ENCODE measurements at regions not wholly inside any gene's neighbourhood (a gene's known extent, or its start where the extent isn't known, plus 50 kb on each side); places are given as distances from the start of the nearest gene placed in this dataset.

GRCh38 chr5:31100047-31100575 lies 93.4 kb upstream of the CDH6 start:
- ATAC-seq, result no peak
- TF ChIP-seq OSR1 (CRISPR knock-in tag; IDR thresholded peaks at IDR 0.05) (no peak), ZFP30 (CRISPR knock-in tag; IDR thresholded peaks at IDR 0.05) (no peak), POU6F1 (CRISPR knock-in tag; IDR thresholded peaks at IDR 0.05; ENCODE audit: borderline replicate concordance, low read depth) (no peak), ZC3H10 (CRISPR knock-in tag; IDR thresholded peaks at IDR 0.05) (no peak), ISL1 (CRISPR knock-in tag; IDR thresholded peaks at IDR 0.05) (no peak), ESRRG (CRISPR knock-in tag; IDR thresholded peaks at IDR 0.05) (no peak), CSDC2 (CRISPR knock-in tag; IDR thresholded peaks at IDR 0.05) (no peak), BACH2 (CRISPR knock-in tag; IDR thresholded peaks at IDR 0.05; ENCODE audit: borderline replicate concordance) (no peak), TOX (CRISPR knock-in tag; IDR thresholded peaks at IDR 0.05; ENCODE audit: borderline replicate concordance) (no peak), ARNTL (CRISPR knock-in tag; IDR thresholded peaks at IDR 0.05; ENCODE audit: borderline replicate concordance, low read depth) (no peak), TSHZ2 (CRISPR knock-in tag; IDR thresholded peaks at IDR 0.05) (no peak), PPARA (CRISPR knock-in tag; IDR thresholded peaks at IDR 0.05; ENCODE audit: borderline replicate concordance) (no peak), SNAI2 (CRISPR knock-in tag; IDR thresholded peaks at IDR 0.05) (no peak)

- no peak for ATAC-seq
- TF ChIP-seq TSHZ2 (CRISPR knock-in tag; IDR thresholded peaks at IDR 0.05), result no peak
- TF ChIP-seq, protein P1, sequence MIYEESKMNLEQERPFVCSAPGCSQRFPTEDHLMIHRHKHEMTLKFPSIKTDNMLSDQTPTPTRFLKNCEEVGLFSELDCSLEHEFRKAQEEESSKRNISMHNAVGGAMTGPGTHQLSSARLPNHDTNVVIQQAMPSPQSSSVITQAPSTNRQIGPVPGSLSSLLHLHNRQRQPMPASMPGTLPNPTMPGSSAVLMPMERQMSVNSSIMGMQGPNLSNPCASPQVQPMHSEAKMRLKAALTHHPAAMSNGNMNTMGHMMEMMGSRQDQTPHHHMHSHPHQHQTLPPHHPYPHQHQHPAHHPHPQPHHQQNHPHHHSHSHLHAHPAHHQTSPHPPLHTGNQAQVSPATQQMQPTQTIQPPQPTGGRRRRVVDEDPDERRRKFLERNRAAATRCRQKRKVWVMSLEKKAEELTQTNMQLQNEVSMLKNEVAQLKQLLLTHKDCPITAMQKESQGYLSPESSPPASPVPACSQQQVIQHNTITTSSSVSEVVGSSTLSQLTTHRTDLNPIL (CRISPR knock-in tag; IDR thresholded peaks at IDR 0.05; ENCODE audit: low read depth), result no peak
- no peak for TF ChIP-seq PATZ1 (CRISPR knock-in tag; IDR thresholded peaks at IDR 0.05; ENCODE audit: borderline replicate concordance)
- no peak for TF ChIP-seq ZNF565 (CRISPR knock-in tag; conservative IDR thresholded peaks at IDR 0.05; ENCODE audit: low read depth)
- no peak for TF ChIP-seq ZFP30 (CRISPR knock-in tag; IDR thresholded peaks at IDR 0.05)
Measured at GRCh38 chr5:31098811-31099210, 94.7 kb upstream of the CDH6 start.

DNA sequence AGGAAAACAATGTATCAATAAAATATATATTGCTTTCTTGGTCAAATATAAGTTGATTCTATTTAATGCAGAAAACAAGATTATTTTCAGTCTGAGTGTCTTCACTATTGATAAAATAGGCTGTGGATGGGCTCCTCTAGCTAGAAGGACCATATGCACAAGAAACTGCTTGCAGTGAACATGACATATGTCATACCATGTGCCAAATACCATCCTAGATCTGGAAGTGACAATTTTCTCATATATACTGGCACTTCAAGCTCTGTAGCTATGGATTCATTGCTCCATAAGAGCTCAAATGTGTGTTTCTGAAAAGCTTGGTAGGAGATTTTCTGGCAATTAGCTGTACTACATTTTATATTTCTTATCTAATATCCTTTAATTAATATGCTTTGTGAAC lies 95.6 kb upstream of the CDH6 start:
- no peak for ATAC-seq
- TF ChIP-seq ARNTL (CRISPR knock-in tag; IDR thresholded peaks at IDR 0.05; ENCODE audit: borderline replicate concordance, low read depth), result no peak
- no peak for TF ChIP-seq TOX (CRISPR knock-in tag; IDR thresholded peaks at IDR 0.05; ENCODE audit: borderline replicate concordance)
- TF ChIP-seq ZNF8 (CRISPR knock-in tag; IDR thresholded peaks at IDR 0.05), result no peak
- no peak for TF ChIP-seq ISL1 (CRISPR knock-in tag; IDR thresholded peaks at IDR 0.05)
- no peak for TF ChIP-seq TSHZ2 (CRISPR knock-in tag; IDR thresholded peaks at IDR 0.05)
- no peak for TF ChIP-seq BACH2 (CRISPR knock-in tag; IDR thresholded peaks at IDR 0.05; ENCODE audit: borderline replicate concordance)
- no peak for TF ChIP-seq SNAI2 (CRISPR knock-in tag; IDR thresholded peaks at IDR 0.05)
- no peak for TF ChIP-seq CSDC2 (CRISPR knock-in tag; IDR thresholded peaks at IDR 0.05)
- TF ChIP-seq, protein P1 (CRISPR knock-in tag; IDR thresholded peaks at IDR 0.05; ENCODE audit: low read depth), result no peak
- no peak for TF ChIP-seq ZNF70 (CRISPR knock-in tag; IDR thresholded peaks at IDR 0.05)
- no peak for TF ChIP-seq TCF4 (CRISPR knock-in tag; IDR thresholded peaks at IDR 0.05; ENCODE audit: borderline replicate concordance)
- TF ChIP-seq, protein P2, sequence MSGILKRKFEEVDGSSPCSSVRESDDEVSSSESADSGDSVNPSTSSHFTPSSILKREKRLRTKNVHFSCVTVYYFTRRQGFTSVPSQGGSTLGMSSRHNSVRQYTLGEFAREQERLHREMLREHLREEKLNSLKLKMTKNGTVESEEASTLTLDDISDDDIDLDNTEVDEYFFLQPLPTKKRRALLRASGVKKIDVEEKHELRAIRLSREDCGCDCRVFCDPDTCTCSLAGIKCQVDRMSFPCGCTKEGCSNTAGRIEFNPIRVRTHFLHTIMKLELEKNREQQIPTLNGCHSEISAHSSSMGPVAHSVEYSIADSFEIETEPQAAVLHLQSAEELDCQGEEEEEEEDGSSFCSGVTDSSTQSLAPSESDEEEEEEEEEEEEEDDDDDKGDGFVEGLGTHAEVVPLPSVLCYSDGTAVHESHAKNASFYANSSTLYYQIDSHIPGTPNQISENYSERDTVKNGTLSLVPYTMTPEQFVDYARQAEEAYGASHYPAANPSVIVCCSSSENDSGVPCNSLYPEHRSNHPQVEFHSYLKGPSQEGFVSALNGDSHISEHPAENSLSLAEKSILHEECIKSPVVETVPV (CRISPR knock-in tag; IDR thresholded peaks at IDR 0.05), result no peak
- no peak for TF ChIP-seq ZNF565 (CRISPR knock-in tag; conservative IDR thresholded peaks at IDR 0.05; ENCODE audit: low read depth)

All from SK-N-SH treated with all-trans-retinoic acid at 6 μM for 48 hours (cell line).